Right atrium auricular region (tissue), 2 donors: ENCODE measurements at regions not wholly inside any gene's neighbourhood (a gene's known extent, or its start where the extent isn't known, plus 50 kb on each side); places are given as distances from the start of the nearest gene placed in this dataset.

Experiments
- DNase-seq: peaks from one replicate; pipeline ENCODE4 v3.0.0-alpha.2; 2019; ENCODE audit warnings: low spot score
- H3K27ac ChIP-seq, 2 donors: fragments of 200-600 bp; sonication (generic); 1 replicate in 1 of 2; 2 replicates in 1 of 2; pipeline ENCODE4 v1.5.1; 2016 to 2019
- H3K27me3 ChIP-seq, 2 donors: fragments of 200-600 bp; sonication (generic); one replicate each; pipeline versions ENCODE4 v1.5.1 to v1.6.0; 2017 to 2019
- H3K36me3 ChIP-seq: fragments of 200-600 bp; sonication (generic); one replicate; pipeline ENCODE4 v1.5.1; 2016
- H3K4me1 ChIP-seq, 2 donors: fragments of 200-600 bp; sonication (generic); one replicate each; pipeline versions ENCODE4 v1.5.1 to v1.6.0; 2017 to 2019
- H3K4me3 ChIP-seq, 2 donors: fragments of 200-600 bp; sonication (generic); 1 replicate in 1 of 2; 2 replicates in 1 of 2; pipeline ENCODE4 v1.5.1; 2017 to 2019; ENCODE audit warnings: mild to moderate bottlenecking in 1 of 2, moderate library complexity in 1 of 2
- H3K9me3 ChIP-seq, 2 donors: fragments of 200-600 bp; sonication (generic); one replicate each; pipeline ENCODE4 v1.5.1; 2019
- CTCF ChIP-seq, 2 donors: fragments of 200-600 bp; sonication (generic); IDR thresholded peaks; one replicate each; pipeline ENCODE4 v1.5.1; 2019; ENCODE audit warnings: antibody characterized with exemption in 2 of 2

- Histone ChIP-seq H3K27ac (no peak overlapping the region), H3K36me3 (no peaks in the 10 kb centered on the region), H3K4me1 (no peaks in the 10 kb centered on the region), H3K4me3 (no peak overlapping the region), H3K9me3 (no peaks in the 10 kb centered on the region), H3K27me3 (no peaks in the 10 kb centered on the region)
- DNase-seq: no peak
- no peak for TF ChIP-seq CTCF (IDR thresholded peaks at IDR 0.05)
These were observed 1315.5 kb upstream of the C9orf72 start for GRCh38 chr9:28888806-28889205.

- no peaks in the 10 kb centered on the region for H3K36me3 ChIP-seq
- no peaks in the 10 kb centered on the region for H3K4me1 ChIP-seq
- no peak for DNase-seq
- no peak overlapping the region for H3K4me3 ChIP-seq
- H3K9me3 ChIP-seq: no peaks in the 10 kb centered on the region
- H3K27me3 ChIP-seq: no peaks in the 10 kb centered on the region
- TF ChIP-seq CTCF (IDR thresholded peaks at IDR 0.05): no peak
- H3K27ac ChIP-seq: no peak overlapping the region
These were observed 1319.3 kb upstream of the C9orf72 start for GRCh38 chr9:28892538-28892937.

- Histone ChIP-seq H3K9me3 (peaks cover 0 to 11% of the 10 kb centered on the region in 2 donors), H3K4me3 (no peak overlapping the region), H3K27ac (no peak overlapping the region), H3K4me1 (no peaks in the 10 kb centered on the region), H3K27me3 (no peaks in the 10 kb centered on the region), H3K36me3 (no peaks in the 10 kb centered on the region)
- no peak for DNase-seq
- TF ChIP-seq CTCF (IDR thresholded peaks at IDR 0.05): no peak
These were observed 1326.0 kb upstream of the C9orf72 start for GRCh38 chr9:28899267-28899666.

- peaks cover 0 to 11% of the 10 kb centered on the region in 2 donors for H3K9me3 ChIP-seq
- H3K27me3 ChIP-seq: no peaks in the 10 kb centered on the region
- H3K4me3 ChIP-seq: no peak overlapping the region
- no peak for TF ChIP-seq CTCF (IDR thresholded peaks at IDR 0.05)
- H3K4me1 ChIP-seq: no peaks in the 10 kb centered on the region
- no peaks in the 10 kb centered on the region for H3K36me3 ChIP-seq
- DNase-seq: no peak
- no peak overlapping the region for H3K27ac ChIP-seq
These were observed 1326.6 kb upstream of the C9orf72 start for GRCh38 chr9:28899926-28900325.

- TF ChIP-seq CTCF (IDR thresholded peaks at IDR 0.05): no peak
- Histone ChIP-seq H3K4me3 (no peak overlapping the region), H3K27ac (no peak overlapping the region), H3K4me1 (no peaks in the 10 kb centered on the region), H3K36me3 (no peaks in the 10 kb centered on the region), H3K27me3 (no peaks in the 10 kb centered on the region), H3K9me3 (peaks cover 0 to 11% of the 10 kb centered on the region in 2 donors)
- no peak for DNase-seq
These were observed 1327.1 kb upstream of the C9orf72 start for GRCh38 chr9:28900406-28900805.

- no peaks in the 10 kb centered on the region for H3K36me3 ChIP-seq
- H3K9me3 ChIP-seq: no peaks in the 10 kb centered on the region
- no peaks in the 10 kb centered on the region for H3K4me1 ChIP-seq
- H3K4me3 ChIP-seq: no peak overlapping the region
- H3K27ac ChIP-seq: no peak overlapping the region
- no peak for DNase-seq
- no peaks in the 10 kb centered on the region for H3K27me3 ChIP-seq
- TF ChIP-seq CTCF (IDR thresholded peaks at IDR 0.05): no peak
These were observed 1336.2 kb upstream of the C9orf72 start for GRCh38 chr9:28909526-28909925.
